ENCODE measurements at regions not wholly inside any gene's neighbourhood (a gene's known extent, or its start where the extent isn't known, plus 50 kb on each side); places are given as distances from the start of the nearest gene placed in this dataset.

GRCh38 chr10:44039599-44039998, 345.3 kb downstream of the CXCL12 start:
- Histone ChIP-seq H3K4ac (ENCODE audit: low read length) (no peak overlapping the region), H3K36me3 (replicated peaks in 1 of 2; ENCODE audit: control insufficient read depth in 2 of 2, insufficient read depth in 2 of 2, low read length in 2 of 2) (no peaks in the 10 kb centered on the region), H3K23ac (ENCODE audit: low read depth, low read length, poor library complexity) (no peak overlapping the region), H2BK15ac (ENCODE audit: low read length) (no peak overlapping the region), H3K4me3 (ENCODE audit: low read length in 2 of 2) (no peak overlapping the region), H3K18ac (ENCODE audit: low read length) (no peak overlapping the region), H4K91ac (ENCODE audit: low read depth, low read length, poor library complexity) (no peak overlapping the region), H2BK120ac (ENCODE audit: low read depth, low read length) (no peak overlapping the region), H4K8ac (ENCODE audit: low read depth, low read length) (no peak overlapping the region), H3K4me1 (ENCODE audit: control insufficient read depth in 2 of 2, insufficient read depth in 1 of 2, low read depth in 1 of 2, low read length in 2 of 2) (no peaks in the 10 kb centered on the region), H2AFZ (ENCODE audit: low read length) (no peak overlapping the region), H2AK5ac (ENCODE audit: low read depth, low read length) (no peak overlapping the region), H2BK12ac (ENCODE audit: low read length) (no peak overlapping the region), H3K27ac (replicated peaks; ENCODE audit: low read length) (no peak overlapping the region), H3K14ac (ENCODE audit: low read length) (no peak overlapping the region), H3K79me1 (ENCODE audit: low read depth, low read length) (no peaks in the 10 kb centered on the region), H3K4me2 (ENCODE audit: insufficient read depth, low read length, poor library complexity, severe bottlenecking) (no peak overlapping the region), H3K9ac (ENCODE audit: low read depth, low read length, poor library complexity) (no peak overlapping the region), H3K27me3 (ENCODE audit: control insufficient read depth in 3 of 3, insufficient read depth in 3 of 3, low read depth in 1 of 3, low read length in 3 of 3) (no peaks in the 10 kb centered on the region), H2BK5ac (ENCODE audit: low read length) (no peak overlapping the region), H3K9me3 (replicated peaks in 1 of 2; ENCODE audit: control insufficient read depth in 2 of 2, insufficient read depth in 1 of 2, low read depth in 1 of 2, low read length in 2 of 2) (no peaks in the 10 kb centered on the region)
- no CpG with 5 or more reads among the region's 3 CpGs for WGBS, 2 donors (ENCODE audit: extremely low coverage in 2 of 2, insufficient read length in 2 of 2, insufficient replicate concordance in 1 of 2)
- DNase-seq (ENCODE audit: low spot score), result no peak

- Histone ChIP-seq H3K4me2 (ENCODE audit: insufficient read depth, low read length, poor library complexity, severe bottlenecking) (no peak overlapping the region), H2BK120ac (ENCODE audit: low read depth, low read length) (no peak overlapping the region), H2BK12ac (ENCODE audit: low read length) (no peak overlapping the region), H2AFZ (ENCODE audit: low read length) (no peak overlapping the region), H4K91ac (ENCODE audit: low read depth, low read length, poor library complexity) (no peak overlapping the region), H2AK5ac (ENCODE audit: low read depth, low read length) (no peak overlapping the region), H3K4me1 (ENCODE audit: control insufficient read depth in 2 of 2, insufficient read depth in 1 of 2, low read depth in 1 of 2, low read length in 2 of 2) (no peaks in the 10 kb centered on the region), H3K27ac (replicated peaks; ENCODE audit: low read length) (no peak overlapping the region), H3K4me3 (ENCODE audit: low read length in 2 of 2) (no peak overlapping the region), H3K4ac (ENCODE audit: low read length) (no peak overlapping the region), H4K8ac (ENCODE audit: low read depth, low read length) (no peak overlapping the region), H3K14ac (ENCODE audit: low read length) (no peak overlapping the region), H3K9ac (ENCODE audit: low read depth, low read length, poor library complexity) (no peak overlapping the region), H3K18ac (ENCODE audit: low read length) (no peak overlapping the region), H3K79me1 (ENCODE audit: low read depth, low read length) (no peaks in the 10 kb centered on the region), H3K27me3 (ENCODE audit: control insufficient read depth in 3 of 3, insufficient read depth in 3 of 3, low read depth in 1 of 3, low read length in 3 of 3) (no peaks in the 10 kb centered on the region), H3K36me3 (replicated peaks in 1 of 2; ENCODE audit: control insufficient read depth in 2 of 2, insufficient read depth in 2 of 2, low read length in 2 of 2) (no peaks in the 10 kb centered on the region), H2BK5ac (ENCODE audit: low read length) (no peak overlapping the region), H3K23ac (ENCODE audit: low read depth, low read length, poor library complexity) (no peak overlapping the region), H3K9me3 (replicated peaks in 1 of 2; ENCODE audit: control insufficient read depth in 2 of 2, insufficient read depth in 1 of 2, low read depth in 1 of 2, low read length in 2 of 2) (no peaks in the 10 kb centered on the region), H2BK15ac (ENCODE audit: low read length) (no peak overlapping the region)
- WGBS, 2 donors (ENCODE audit: extremely low coverage in 2 of 2, insufficient read length in 2 of 2, insufficient replicate concordance in 1 of 2), result no CpG with 5 or more reads among the region's 3 CpGs
- DNase-seq (ENCODE audit: low spot score), result no peak
Measured at GRCh38 chr10:44036425-44036824, 348.5 kb downstream of the CXCL12 start.

- DNase-seq (ENCODE audit: low spot score), result no peak
- H3K23ac ChIP-seq (ENCODE audit: low read depth, low read length, poor library complexity), result no peak overlapping the region
Measured at GRCh38 chr10:44035474-44036197, 349.3 kb downstream of the CXCL12 start.

DNA sequence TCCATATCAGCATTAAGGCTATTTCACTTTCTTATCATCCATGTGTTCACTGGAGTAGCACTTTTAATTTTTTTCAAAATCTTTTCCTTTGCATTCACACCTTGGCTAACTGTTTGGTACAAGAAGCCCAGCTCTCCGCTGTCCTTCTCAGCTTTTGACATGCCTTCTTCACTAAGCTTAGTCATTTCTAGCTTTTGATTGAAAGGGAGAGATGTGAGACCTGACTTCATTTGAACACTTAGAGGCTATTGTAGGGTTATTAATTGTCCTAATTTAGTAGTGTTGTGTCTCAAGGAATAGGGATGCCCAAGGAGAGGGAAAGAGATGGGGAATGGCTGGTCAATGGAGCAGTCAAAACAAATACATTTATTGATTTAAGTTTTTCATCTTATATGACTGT, 350.0 kb downstream of the CXCL12 start:
- Histone ChIP-seq H3K23ac (ENCODE audit: low read depth, low read length, poor library complexity) (no peak overlapping the region), H3K14ac (ENCODE audit: low read length) (no peak overlapping the region), H3K9me3 (replicated peaks in 1 of 2; ENCODE audit: control insufficient read depth in 2 of 2, insufficient read depth in 1 of 2, low read depth in 1 of 2, low read length in 2 of 2) (no peaks in the 10 kb centered on the region), H3K18ac (ENCODE audit: low read length) (no peak overlapping the region), H2AFZ (ENCODE audit: low read length) (no peak overlapping the region), H3K9ac (ENCODE audit: low read depth, low read length, poor library complexity) (no peak overlapping the region), H2AK5ac (ENCODE audit: low read depth, low read length) (no peak overlapping the region), H2BK120ac (ENCODE audit: low read depth, low read length) (no peak overlapping the region), H2BK12ac (ENCODE audit: low read length) (no peak overlapping the region), H4K91ac (ENCODE audit: low read depth, low read length, poor library complexity) (no peak overlapping the region), H3K4me3 (ENCODE audit: low read length in 2 of 2) (no peak overlapping the region), H3K36me3 (replicated peaks in 1 of 2; ENCODE audit: control insufficient read depth in 2 of 2, insufficient read depth in 2 of 2, low read length in 2 of 2) (no peaks in the 10 kb centered on the region), H3K27ac (replicated peaks; ENCODE audit: low read length) (no peak overlapping the region), H3K4ac (ENCODE audit: low read length) (no peak overlapping the region), H3K79me1 (ENCODE audit: low read depth, low read length) (no peaks in the 10 kb centered on the region), H2BK5ac (ENCODE audit: low read length) (no peak overlapping the region), H3K4me2 (ENCODE audit: insufficient read depth, low read length, poor library complexity, severe bottlenecking) (no peak overlapping the region), H3K27me3 (ENCODE audit: control insufficient read depth in 3 of 3, insufficient read depth in 3 of 3, low read depth in 1 of 3, low read length in 3 of 3) (no peaks in the 10 kb centered on the region), H2BK15ac (ENCODE audit: low read length) (no peak overlapping the region), H4K8ac (ENCODE audit: low read depth, low read length) (no peak overlapping the region), H3K4me1 (ENCODE audit: control insufficient read depth in 2 of 2, insufficient read depth in 1 of 2, low read depth in 1 of 2, low read length in 2 of 2) (no peaks in the 10 kb centered on the region)
- no peak for DNase-seq (ENCODE audit: low spot score)
- WGBS, 2 donors (ENCODE audit: extremely low coverage in 2 of 2, insufficient read length in 2 of 2, insufficient replicate concordance in 1 of 2), result no CpG with 5 or more reads among the region's 1 CpG

More at GRCh38 chr10:44035474-44036197, 349.3 kb downstream of the CXCL12 start:
- Histone ChIP-seq H3K9me3 (replicated peaks in 1 of 2; ENCODE audit: control insufficient read depth in 2 of 2, insufficient read depth in 1 of 2, low read depth in 1 of 2, low read length in 2 of 2) (no peaks in the 10 kb centered on the region), H3K9ac (ENCODE audit: low read depth, low read length, poor library complexity) (no peak overlapping the region), H3K4ac (ENCODE audit: low read length) (no peak overlapping the region), H3K4me2 (ENCODE audit: insufficient read depth, low read length, poor library complexity, severe bottlenecking) (no peak overlapping the region), H3K27me3 (ENCODE audit: control insufficient read depth in 3 of 3, insufficient read depth in 3 of 3, low read depth in 1 of 3, low read length in 3 of 3) (no peaks in the 10 kb centered on the region), H2BK120ac (ENCODE audit: low read depth, low read length) (no peak overlapping the region), H3K14ac (ENCODE audit: low read length) (no peak overlapping the region), H3K4me3 (ENCODE audit: low read length in 2 of 2) (no peak overlapping the region), H3K4me1 (ENCODE audit: control insufficient read depth in 2 of 2, insufficient read depth in 1 of 2, low read depth in 1 of 2, low read length in 2 of 2) (no peaks in the 10 kb centered on the region), H2BK15ac (ENCODE audit: low read length) (no peak overlapping the region), H3K18ac (ENCODE audit: low read length) (no peak overlapping the region), H3K36me3 (replicated peaks in 1 of 2; ENCODE audit: control insufficient read depth in 2 of 2, insufficient read depth in 2 of 2, low read length in 2 of 2) (no peaks in the 10 kb centered on the region), H2BK5ac (ENCODE audit: low read length) (no peak overlapping the region), H4K91ac (ENCODE audit: low read depth, low read length, poor library complexity) (no peak overlapping the region), H2AFZ (ENCODE audit: low read length) (no peak overlapping the region), H2AK5ac (ENCODE audit: low read depth, low read length) (no peak overlapping the region), H2BK12ac (ENCODE audit: low read length) (no peak overlapping the region), H3K27ac (replicated peaks; ENCODE audit: low read length) (no peak overlapping the region), H3K79me1 (ENCODE audit: low read depth, low read length) (no peaks in the 10 kb centered on the region), H4K8ac (ENCODE audit: low read depth, low read length) (no peak overlapping the region)
- WGBS, 2 donors (ENCODE audit: extremely low coverage in 2 of 2, insufficient read length in 2 of 2, insufficient replicate concordance in 1 of 2), result no CpG with 5 or more reads among the region's 8 CpGs
